ENCODE measurements at regions not wholly inside any gene's neighbourhood (a gene's known extent, or its start where the extent isn't known, plus 50 kb on each side); places are given as distances from the start of the nearest gene placed in this dataset.

GRCh38 chr1:221025956-221026355 lies 146.7 kb downstream of the HLX start:
- H4K8ac ChIP-seq (ENCODE audit: low read depth, low read length): no peak overlapping the region
- H3K23ac ChIP-seq (ENCODE audit: low read length): no peak overlapping the region
- no peak overlapping the region for H3K4ac ChIP-seq (ENCODE audit: low read depth, low read length)
- H2BK5ac ChIP-seq (ENCODE audit: low read depth, low read length, poor library complexity): no peak overlapping the region
- no peaks in the 10 kb centered on the region for H3K79me2 ChIP-seq (ENCODE audit: control insufficient read depth, insufficient read depth, low read length, poor library complexity)
- H2AFZ ChIP-seq (ENCODE audit: insufficient read depth, low read length, poor library complexity): no peak overlapping the region
- H3K18ac ChIP-seq (ENCODE audit: low read length): no peak overlapping the region
- no peak overlapping the region for H3K4me2 ChIP-seq (ENCODE audit: low read length)
- no peak overlapping the region for H4K12ac ChIP-seq (ENCODE audit: low read depth, low read length)
- H3K27me3 ChIP-seq (ENCODE audit: insufficient read depth, low read length): no peaks in the 10 kb centered on the region
- H4K91ac ChIP-seq (ENCODE audit: low read depth, low read length): no peak overlapping the region
- no peak overlapping the region for H3K4me3 ChIP-seq (ENCODE audit: low read depth, low read length)
- no peaks in the 10 kb centered on the region for H3K79me1 ChIP-seq (ENCODE audit: low read length)
- H3K4me1 ChIP-seq (ENCODE audit: control insufficient read depth in 1 of 2, insufficient read depth in 2 of 2, low read length in 2 of 2): no peaks in the 10 kb centered on the region
- no peak for DNase-seq
- H2BK12ac ChIP-seq (ENCODE audit: low read length): no peak overlapping the region
- H3K14ac ChIP-seq (ENCODE audit: low read length): no peak overlapping the region
- H3K9me3 ChIP-seq (ENCODE audit: insufficient read depth, low read depth, low read length): no peaks in the 10 kb centered on the region
- H2BK120ac ChIP-seq (ENCODE audit: insufficient read depth, low read length, poor library complexity): no peak overlapping the region
- H2AK5ac ChIP-seq (ENCODE audit: low read length): no peak overlapping the region
- H3K9ac ChIP-seq (ENCODE audit: low read length): no peak overlapping the region
- no peak overlapping the region for H3K27ac ChIP-seq (ENCODE audit: low read depth, low read length)
- no peaks in the 10 kb centered on the region for H3K36me3 ChIP-seq (ENCODE audit: control insufficient read depth in 1 of 2, insufficient read depth in 2 of 2, low read length in 2 of 2)
- no CpG with 5 or more reads among the region's 4 CpGs for WGBS (ENCODE audit: extremely low coverage, insufficient coverage, insufficient read length)

GRCh38 chr1:221029981-221030649 lies 150.9 kb downstream of the HLX start:
- Histone ChIP-seq H2BK12ac (ENCODE audit: low read length) (no peak overlapping the region), H3K4ac (ENCODE audit: low read depth, low read length) (no peak overlapping the region), H3K27ac (ENCODE audit: low read depth, low read length) (no peak overlapping the region), H4K8ac (ENCODE audit: low read depth, low read length) (no peak overlapping the region), H3K23ac (ENCODE audit: low read length) (no peak overlapping the region), H2BK120ac (ENCODE audit: insufficient read depth, low read length, poor library complexity) (no peak overlapping the region), H2AK5ac (ENCODE audit: low read length) (no peak overlapping the region), H3K4me1 (ENCODE audit: control insufficient read depth in 1 of 2, insufficient read depth in 2 of 2, low read length in 2 of 2) (no peaks in the 10 kb centered on the region), H3K36me3 (ENCODE audit: control insufficient read depth in 1 of 2, insufficient read depth in 2 of 2, low read length in 2 of 2) (no peaks in the 10 kb centered on the region), H2BK5ac (ENCODE audit: low read depth, low read length, poor library complexity) (no peak overlapping the region), H3K18ac (ENCODE audit: low read length) (no peak overlapping the region), H3K4me3 (ENCODE audit: low read depth, low read length) (no peak overlapping the region), H4K12ac (ENCODE audit: low read depth, low read length) (no peak overlapping the region), H3K4me2 (ENCODE audit: low read length) (no peak overlapping the region), H3K79me1 (ENCODE audit: low read length) (no peaks in the 10 kb centered on the region), H3K79me2 (ENCODE audit: control insufficient read depth, insufficient read depth, low read length, poor library complexity) (no peaks in the 10 kb centered on the region), H3K27me3 (ENCODE audit: insufficient read depth, low read length) (no peaks in the 10 kb centered on the region), H3K14ac (ENCODE audit: low read length) (no peak overlapping the region), H3K9me3 (ENCODE audit: insufficient read depth, low read depth, low read length) (no peaks in the 10 kb centered on the region), H3K9ac (ENCODE audit: low read length) (no peak overlapping the region), H4K91ac (ENCODE audit: low read depth, low read length) (no peak overlapping the region), H2AFZ (ENCODE audit: insufficient read depth, low read length, poor library complexity) (no peak overlapping the region)
- WGBS (ENCODE audit: extremely low coverage, insufficient coverage, insufficient read length): no CpG with 5 or more reads among the region's 5 CpGs
- no peak for DNase-seq

GRCh38 chr1:221030990-221031389 lies 151.7 kb downstream of the HLX start:
- no peak overlapping the region for H4K12ac ChIP-seq (ENCODE audit: low read depth, low read length)
- no peak overlapping the region for H3K18ac ChIP-seq (ENCODE audit: low read length)
- no peak overlapping the region for H4K8ac ChIP-seq (ENCODE audit: low read depth, low read length)
- no peak overlapping the region for H3K27ac ChIP-seq (ENCODE audit: low read depth, low read length)
- no peak overlapping the region for H3K14ac ChIP-seq (ENCODE audit: low read length)
- H3K23ac ChIP-seq (ENCODE audit: low read length): no peak overlapping the region
- H2BK12ac ChIP-seq (ENCODE audit: low read length): no peak overlapping the region
- H3K4ac ChIP-seq (ENCODE audit: low read depth, low read length): no peak overlapping the region
- no peak overlapping the region for H2AK5ac ChIP-seq (ENCODE audit: low read length)
- no peak overlapping the region for H2AFZ ChIP-seq (ENCODE audit: insufficient read depth, low read length, poor library complexity)
- no peaks in the 10 kb centered on the region for H3K36me3 ChIP-seq (ENCODE audit: control insufficient read depth in 1 of 2, insufficient read depth in 2 of 2, low read length in 2 of 2)
- no peaks in the 10 kb centered on the region for H3K27me3 ChIP-seq (ENCODE audit: insufficient read depth, low read length)
- no CpG with 5 or more reads among the region's 3 CpGs for WGBS (ENCODE audit: extremely low coverage, insufficient coverage, insufficient read length)
- H3K79me1 ChIP-seq (ENCODE audit: low read length): no peaks in the 10 kb centered on the region
- no peak overlapping the region for H3K4me3 ChIP-seq (ENCODE audit: low read depth, low read length)
- no peaks in the 10 kb centered on the region for H3K79me2 ChIP-seq (ENCODE audit: control insufficient read depth, insufficient read depth, low read length, poor library complexity)
- H2BK5ac ChIP-seq (ENCODE audit: low read depth, low read length, poor library complexity): no peak overlapping the region
- no peaks in the 10 kb centered on the region for H3K4me1 ChIP-seq (ENCODE audit: control insufficient read depth in 1 of 2, insufficient read depth in 2 of 2, low read length in 2 of 2)
- no peak overlapping the region for H4K91ac ChIP-seq (ENCODE audit: low read depth, low read length)
- H2BK120ac ChIP-seq (ENCODE audit: insufficient read depth, low read length, poor library complexity): no peak overlapping the region
- no peak for DNase-seq
- no peak overlapping the region for H3K9ac ChIP-seq (ENCODE audit: low read length)
- no peaks in the 10 kb centered on the region for H3K9me3 ChIP-seq (ENCODE audit: insufficient read depth, low read depth, low read length)
- no peak overlapping the region for H3K4me2 ChIP-seq (ENCODE audit: low read length)

GRCh38 chr1:221031458-221032203 lies 152.4 kb downstream of the HLX start:
- no peak overlapping the region for H3K9ac ChIP-seq (ENCODE audit: low read length)

More at GRCh38 chr1:221031458-221032203, 152.4 kb downstream of the HLX start:
- Histone ChIP-seq H2AFZ (ENCODE audit: insufficient read depth, low read length, poor library complexity) (no peak overlapping the region), H4K12ac (ENCODE audit: low read depth, low read length) (no peak overlapping the region), H3K23ac (ENCODE audit: low read length) (no peak overlapping the region), H3K79me1 (ENCODE audit: low read length) (no peaks in the 10 kb centered on the region), H3K27ac (ENCODE audit: low read depth, low read length) (no peak overlapping the region), H3K9me3 (ENCODE audit: insufficient read depth, low read depth, low read length) (no peaks in the 10 kb centered on the region), H3K4me3 (ENCODE audit: low read depth, low read length) (no peak overlapping the region), H3K4me1 (ENCODE audit: control insufficient read depth in 1 of 2, insufficient read depth in 2 of 2, low read length in 2 of 2) (no peaks in the 10 kb centered on the region), H2AK5ac (ENCODE audit: low read length) (no peak overlapping the region), H3K36me3 (ENCODE audit: control insufficient read depth in 1 of 2, insufficient read depth in 2 of 2, low read length in 2 of 2) (no peaks in the 10 kb centered on the region), H3K27me3 (ENCODE audit: insufficient read depth, low read length) (no peaks in the 10 kb centered on the region), H3K4ac (ENCODE audit: low read depth, low read length) (no peak overlapping the region), H3K18ac (ENCODE audit: low read length) (no peak overlapping the region), H2BK120ac (ENCODE audit: insufficient read depth, low read length, poor library complexity) (no peak overlapping the region), H3K14ac (ENCODE audit: low read length) (no peak overlapping the region), H4K8ac (ENCODE audit: low read depth, low read length) (no peak overlapping the region), H3K79me2 (ENCODE audit: control insufficient read depth, insufficient read depth, low read length, poor library complexity) (no peaks in the 10 kb centered on the region), H2BK12ac (ENCODE audit: low read length) (no peak overlapping the region), H2BK5ac (ENCODE audit: low read depth, low read length, poor library complexity) (no peak overlapping the region), H4K91ac (ENCODE audit: low read depth, low read length) (no peak overlapping the region), H3K4me2 (ENCODE audit: low read length) (no peak overlapping the region)
- no CpG with 5 or more reads among the region's 3 CpGs for WGBS (ENCODE audit: extremely low coverage, insufficient coverage, insufficient read length)
- no peak for DNase-seq

Data from trophoblast cell (in vitro differentiated cells and primary cell).